Endodermal cell (in vitro differentiated cells): ENCODE measurements at regions not wholly inside any gene's neighbourhood (a gene's known extent, or its start where the extent isn't known, plus 50 kb on each side); places are given as distances from the start of the nearest gene placed in this dataset.

Experiments
- DNase-seq: peaks from one replicate; pipeline ENCODE4 v3.0.0-alpha.2; 2017
- H3K27ac ChIP-seq: 2 replicates; pipeline ENCODE4 v1.5.1; 2013; ENCODE audit warnings: mild to moderate bottlenecking, low read depth, low read length, moderate library complexity
- H3K27me3 ChIP-seq: 2 replicates; pipeline ENCODE4 v1.6.1; 2013; ENCODE audit warnings: mild to moderate bottlenecking, low read length, moderate library complexity; ENCODE audit not compliant: insufficient read depth, control insufficient read depth, poor library complexity, severe bottlenecking
- H3K36me3 ChIP-seq: 2 replicates; pipeline ENCODE4 v1.7.0; 2013; ENCODE audit warnings: mild to moderate bottlenecking, low read length, moderate library complexity; ENCODE audit not compliant: control insufficient read depth, insufficient read depth
- H3K4me1 ChIP-seq: one replicate; pipeline ENCODE4 v1.7.0; 2013; ENCODE audit warnings: low read length; ENCODE audit not compliant: control insufficient read depth, insufficient read depth
- H3K4me3 ChIP-seq: 2 replicates; pipeline ENCODE4 v1.5.1; 2013; ENCODE audit warnings: mild to moderate bottlenecking, low read length, moderate library complexity
- H3K9ac ChIP-seq: 2 replicates; pipeline ENCODE4 v1.6.1; 2013; ENCODE audit warnings: mild to moderate bottlenecking, low read length, moderate library complexity; ENCODE audit not compliant: poor library complexity, severe bottlenecking; ENCODE audit errors: extremely low read depth
- H3K9me3 ChIP-seq: 2 replicates; pipeline ENCODE4 v1.6.1; 2013; ENCODE audit warnings: mild to moderate bottlenecking, low read length, moderate library complexity; ENCODE audit not compliant: control insufficient read depth
- H3K27ac Mint-ChIP-seq: 2 replicates; pipeline ENCODE4 v1.8.0; 2020; ENCODE audit warnings: mixed read lengths
- H3K27me3 Mint-ChIP-seq: 2 replicates; pipeline ENCODE4 v1.8.0; 2021; ENCODE audit warnings: mild to moderate bottlenecking, mixed read lengths; ENCODE audit not compliant: insufficient read depth
- H3K36me3 Mint-ChIP-seq: 2 replicates; pipeline ENCODE4 v1.8.0; 2020; ENCODE audit warnings: low read depth, mixed read lengths
- H3K4me1 Mint-ChIP-seq: 2 replicates; pipeline ENCODE4 v1.8.0; 2020; ENCODE audit warnings: mixed read lengths
- H3K4me3 Mint-ChIP-seq: 2 replicates; pipeline ENCODE4 v1.8.0; 2020; ENCODE audit warnings: mild to moderate bottlenecking, moderate library complexity, mixed read lengths
- H3K9me3 Mint-ChIP-seq: 2 replicates; pipeline ENCODE4 v1.8.0; 2020; ENCODE audit warnings: mild to moderate bottlenecking, mixed read lengths
- CTCF ChIP-seq: fragments of 200-600 bp; sonication (generic); conservative IDR thresholded peaks from 2 replicates; pipeline ENCODE4 v1.5.0; 2021; ENCODE audit warnings: antibody characterized with exemption, mild to moderate bottlenecking
- WGBS, 2 experiments: methylation state at CpG; one replicate each; pipeline versions ENCODE4 v1.1.5 to v1.1.7; 2013; ENCODE audit warnings: missing lambda C conversion rate in 2 of 2, mixed read lengths in 1 of 2; ENCODE audit not compliant: insufficient coverage in 1 of 2, insufficient read length in 1 of 2; 5-methylcytosine and 5-hydroxymethylcytosine counted together

GRCh38 chr11:32033491-32033890 lies 57.4 kb upstream of the RCN1 start:
- Histone ChIP-seq H3K9me3 (no peaks in the 10 kb centered on the region), H3K9ac (no peak overlapping the region), H3K27ac (no peak overlapping the region), H3K4me3 (no peak overlapping the region), H3K27me3 (peaks cover 4% of the 10 kb centered on the region), H3K36me3 (no peaks in the 10 kb centered on the region), H3K4me1 (no peaks in the 10 kb centered on the region)
- no peaks in the 10 kb centered on the region for H3K36me3 Mint-ChIP-seq
- WGBS, 2 experiments: 80% methylated on average over 4 of the region's 6 CpGs; no CpG with 5 or more reads in 1 of the 2 experiments
- no peaks in the 10 kb centered on the region for H3K4me1 Mint-ChIP-seq
- H3K27me3 Mint-ChIP-seq: peaks cover 2% of the 10 kb centered on the region
- H3K27ac Mint-ChIP-seq: no peak overlapping the region
- TF ChIP-seq CTCF: no peak
- DNase-seq: no peak
- H3K4me3 Mint-ChIP-seq: no peak overlapping the region
- H3K9me3 Mint-ChIP-seq: no peaks in the 10 kb centered on the region

- Mint-ChIP-seq H3K9me3 (no peaks in the 10 kb centered on the region), H3K27me3 (no peaks in the 10 kb centered on the region), H3K4me3 (no peak overlapping the region), H3K36me3 (no peaks in the 10 kb centered on the region), H3K27ac (no peak overlapping the region), H3K4me1 (no peaks in the 10 kb centered on the region)
- no peak overlapping the region for H3K4me3 ChIP-seq
- H3K4me1 ChIP-seq: no peaks in the 10 kb centered on the region
- TF ChIP-seq CTCF: no peak
- no peak overlapping the region for H3K9ac ChIP-seq
- H3K27me3 ChIP-seq: peaks cover 4% of the 10 kb centered on the region
- no peaks in the 10 kb centered on the region for H3K9me3 ChIP-seq
- no peaks in the 10 kb centered on the region for H3K36me3 ChIP-seq
- H3K27ac ChIP-seq: no peak overlapping the region
- WGBS, 2 experiments: 90% methylated on average over 2 of the region's 2 CpGs; no CpG with 5 or more reads in 1 of the 2 experiments
- DNase-seq: no peak
Observed at GRCh38 chr11:32033067-32033466, 57.8 kb upstream of the RCN1 start.

GRCh38 chr11:32032478-32032877 lies 58.4 kb upstream of the RCN1 start:
- Mint-ChIP-seq H3K27me3 (no peaks in the 10 kb centered on the region), H3K4me1 (no peaks in the 10 kb centered on the region)
- WGBS, 2 experiments: 80 to 95% methylated on average over 3 to 4 of the region's 4 CpGs

More at GRCh38 chr11:32032478-32032877, 58.4 kb upstream of the RCN1 start:
- H3K27ac ChIP-seq: no peak overlapping the region
- peaks cover 4% of the 10 kb centered on the region for H3K27me3 ChIP-seq
- no peaks in the 10 kb centered on the region for H3K9me3 Mint-ChIP-seq
- no peak overlapping the region for H3K27ac Mint-ChIP-seq
- no peak overlapping the region for H3K9ac ChIP-seq
- no peaks in the 10 kb centered on the region for H3K36me3 ChIP-seq
- no peak overlapping the region for H3K4me3 Mint-ChIP-seq
- no peaks in the 10 kb centered on the region for H3K4me1 ChIP-seq
- TF ChIP-seq CTCF: no peak
- DNase-seq: no peak
- H3K4me3 ChIP-seq: no peak overlapping the region
- H3K36me3 Mint-ChIP-seq: no peaks in the 10 kb centered on the region
- H3K9me3 ChIP-seq: no peaks in the 10 kb centered on the region
